GM12865 (cell line): ENCODE measurements at regions not wholly inside any gene's neighbourhood (a gene's known extent, or its start where the extent isn't known, plus 50 kb on each side); places are given as distances from the start of the nearest gene placed in this dataset.

Source experiments
- DNase-seq: peaks from one replicate; pipeline ENCODE4 v3.0.0; 2010; ENCODE audit warnings: low read depth
- H3K4me3 ChIP-seq: 2 replicates; pipeline ENCODE4 v1.5.1; 2011; ENCODE audit warnings: mild to moderate bottlenecking, low read depth, low read length, control low read depth
- CTCF ChIP-seq: IDR thresholded peaks from 2 replicates; pipeline ENCODE4 v1.5.1; 2011; ENCODE audit warnings: low read length, control low read depth, low read depth, inconsistent platforms; ENCODE audit not compliant: insufficient read depth; ENCODE audit errors: missing control alignments

GRCh38 chr6:40755046-40755681, 168.0 kb upstream of the LRFN2 start:
- DNase-seq, result no peak
- H3K4me3 ChIP-seq, result no peak overlapping the region
- no peak for TF ChIP-seq CTCF

DNA sequence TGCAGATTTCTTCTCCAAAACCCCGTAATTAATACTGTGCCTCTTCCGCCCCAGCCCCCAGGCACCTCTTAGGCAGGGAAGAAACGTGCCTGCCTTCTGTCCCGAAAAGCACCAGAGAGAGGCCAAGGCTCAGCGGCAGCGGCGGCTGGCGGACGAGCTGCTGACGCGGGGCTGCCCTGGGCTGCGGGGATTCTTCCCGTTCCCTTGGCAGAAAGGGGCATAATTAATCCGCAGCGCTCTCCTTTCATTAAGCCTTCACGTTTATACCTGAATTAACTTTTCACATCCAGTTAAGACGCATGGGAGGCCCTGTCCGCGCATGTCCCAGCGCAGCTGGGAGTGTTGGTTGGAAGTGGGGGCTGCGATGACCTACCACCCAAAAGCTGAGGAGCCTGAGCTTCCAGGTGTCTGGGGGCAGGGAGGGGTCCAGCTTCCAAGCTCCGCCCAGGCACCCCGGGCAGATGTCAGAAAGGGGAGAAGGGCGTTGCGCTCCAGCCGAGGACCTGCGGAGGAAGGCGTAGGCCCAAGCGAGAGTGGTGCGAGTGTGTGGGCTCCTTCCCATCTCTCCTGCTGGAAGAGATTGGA, 167.4 kb upstream of the LRFN2 start:
- TF ChIP-seq CTCF, result no peak
- no peak for DNase-seq
- no peak overlapping the region for H3K4me3 ChIP-seq

GRCh38 chr6:40753675-40754448, 166.7 kb upstream of the LRFN2 start:
- no peak for TF ChIP-seq CTCF
- H3K4me3 ChIP-seq, result no peak overlapping the region
- DNase-seq, result no peak

DNA sequence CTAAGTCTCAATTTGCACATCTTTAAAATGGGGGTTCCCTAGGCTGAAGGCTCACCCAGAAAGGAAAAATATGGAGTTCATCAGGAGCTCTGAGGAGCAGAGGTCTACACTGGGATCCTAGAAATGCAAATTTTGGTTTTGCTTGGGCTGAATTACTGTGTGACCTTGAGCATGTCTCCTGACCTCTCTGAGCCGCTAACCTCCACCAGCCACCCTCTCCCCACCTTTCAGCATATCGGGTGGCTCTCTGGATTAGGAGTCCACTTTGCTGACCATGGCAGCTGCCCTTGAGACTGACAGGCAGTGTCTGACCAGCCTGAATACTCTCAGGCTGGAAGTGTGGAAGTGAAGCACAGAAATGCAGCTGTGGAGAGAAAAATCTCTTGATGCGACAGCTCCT, 165.9 kb upstream of the LRFN2 start:
- H3K4me3 ChIP-seq, result no peak overlapping the region
- DNase-seq, result no peak
- no peak for TF ChIP-seq CTCF

DNA sequence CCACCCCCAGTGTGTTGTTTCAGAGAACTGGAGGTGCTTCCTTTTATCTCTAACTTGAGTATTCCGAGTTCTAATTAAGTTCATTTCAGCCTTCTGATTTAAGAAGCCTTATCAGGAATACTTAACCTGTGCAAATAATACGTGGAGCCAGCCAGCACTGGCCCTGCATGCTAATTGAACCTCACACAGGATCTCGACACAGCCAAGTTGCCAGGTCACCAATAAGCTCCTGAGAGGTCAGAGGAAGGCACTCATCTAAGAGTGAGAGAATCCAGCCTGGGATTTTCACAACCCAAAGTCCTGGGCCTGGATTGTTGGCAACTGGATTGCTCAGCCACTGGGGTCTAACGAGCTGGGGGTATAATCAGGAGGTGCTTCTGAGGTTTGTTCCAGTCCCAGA, 157.7 kb upstream of the LRFN2 start:
- TF ChIP-seq CTCF, result no peak
- H3K4me3 ChIP-seq, result no peak overlapping the region
- DNase-seq, result no peak

- no peak overlapping the region for H3K4me3 ChIP-seq
- no peak for TF ChIP-seq CTCF
- DNase-seq, result no peak
Observed at GRCh38 chr6:40743690-40744446, 156.7 kb upstream of the LRFN2 start.
